22Rv1 (cell line): ENCODE measurements at regions not wholly inside any gene's neighbourhood (a gene's known extent, or its start where the extent isn't known, plus 50 kb on each side); places are given as distances from the start of the nearest gene placed in this dataset.

Source experiments
- H3K27ac ChIP-seq: fragments of 450-650 bp; 2 replicates; pipeline ENCODE4 v1.5.1; 2017
- ZFX ChIP-seq: fragments of 450-650 bp; IDR thresholded peaks from 2 replicates; pipeline ENCODE4 v1.6.1; 2017; ENCODE audit warnings: antibody characterized with exemption, borderline replicate concordance
- TF ChIP-seq, protein P1 (sequence below): fragments of 450-650 bp; IDR thresholded peaks from 2 replicates; pipeline ENCODE4 v1.5.1; 2017; ENCODE audit warnings: mild to moderate bottlenecking

DNA sequence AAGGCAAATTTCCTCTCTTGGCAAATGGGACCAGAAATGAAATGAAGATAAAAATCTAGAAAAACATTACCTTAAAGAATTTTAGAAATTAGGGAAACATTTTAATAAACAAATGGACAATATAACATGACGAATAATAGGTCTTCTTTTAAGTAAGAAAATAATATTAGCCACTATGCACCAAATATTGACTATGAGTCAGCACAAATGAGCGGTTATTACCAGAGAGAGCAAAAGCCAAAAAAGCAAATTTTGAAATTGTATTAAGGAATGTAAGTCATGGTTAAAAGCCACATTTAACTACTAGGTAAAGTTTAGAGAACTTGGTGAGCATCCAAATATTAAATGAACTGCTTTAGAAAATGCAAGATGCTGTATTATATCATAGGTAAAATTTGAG is 376.6 kb upstream of the JAG1 start:
- H3K27ac ChIP-seq = no peak overlapping the region
- no peak for TF ChIP-seq ZFX
- TF ChIP-seq, protein P1, sequence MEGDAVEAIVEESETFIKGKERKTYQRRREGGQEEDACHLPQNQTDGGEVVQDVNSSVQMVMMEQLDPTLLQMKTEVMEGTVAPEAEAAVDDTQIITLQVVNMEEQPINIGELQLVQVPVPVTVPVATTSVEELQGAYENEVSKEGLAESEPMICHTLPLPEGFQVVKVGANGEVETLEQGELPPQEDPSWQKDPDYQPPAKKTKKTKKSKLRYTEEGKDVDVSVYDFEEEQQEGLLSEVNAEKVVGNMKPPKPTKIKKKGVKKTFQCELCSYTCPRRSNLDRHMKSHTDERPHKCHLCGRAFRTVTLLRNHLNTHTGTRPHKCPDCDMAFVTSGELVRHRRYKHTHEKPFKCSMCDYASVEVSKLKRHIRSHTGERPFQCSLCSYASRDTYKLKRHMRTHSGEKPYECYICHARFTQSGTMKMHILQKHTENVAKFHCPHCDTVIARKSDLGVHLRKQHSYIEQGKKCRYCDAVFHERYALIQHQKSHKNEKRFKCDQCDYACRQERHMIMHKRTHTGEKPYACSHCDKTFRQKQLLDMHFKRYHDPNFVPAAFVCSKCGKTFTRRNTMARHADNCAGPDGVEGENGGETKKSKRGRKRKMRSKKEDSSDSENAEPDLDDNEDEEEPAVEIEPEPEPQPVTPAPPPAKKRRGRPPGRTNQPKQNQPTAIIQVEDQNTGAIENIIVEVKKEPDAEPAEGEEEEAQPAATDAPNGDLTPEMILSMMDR = no peak

DNA sequence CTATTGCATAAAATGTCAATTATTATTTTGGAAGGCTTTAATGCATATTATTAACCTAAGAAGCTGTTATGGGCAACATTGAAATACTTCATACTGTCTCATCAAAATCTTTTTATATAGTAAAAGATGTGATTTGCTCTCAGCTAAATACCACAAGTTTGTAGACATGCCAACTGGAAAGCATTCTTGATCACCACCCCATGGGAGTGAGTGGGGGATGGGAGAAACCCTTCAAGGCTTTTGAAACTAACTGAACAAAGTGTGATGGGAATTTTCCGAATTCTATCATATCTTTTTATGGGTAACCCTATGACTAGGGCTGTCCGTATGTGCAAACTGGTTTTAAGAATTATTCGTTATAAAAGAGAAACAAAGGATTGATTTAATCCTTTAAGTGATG is 377.3 kb upstream of the JAG1 start:
- TF ChIP-seq ZFX = no peak
- TF ChIP-seq, protein P1 = no peak

DNA sequence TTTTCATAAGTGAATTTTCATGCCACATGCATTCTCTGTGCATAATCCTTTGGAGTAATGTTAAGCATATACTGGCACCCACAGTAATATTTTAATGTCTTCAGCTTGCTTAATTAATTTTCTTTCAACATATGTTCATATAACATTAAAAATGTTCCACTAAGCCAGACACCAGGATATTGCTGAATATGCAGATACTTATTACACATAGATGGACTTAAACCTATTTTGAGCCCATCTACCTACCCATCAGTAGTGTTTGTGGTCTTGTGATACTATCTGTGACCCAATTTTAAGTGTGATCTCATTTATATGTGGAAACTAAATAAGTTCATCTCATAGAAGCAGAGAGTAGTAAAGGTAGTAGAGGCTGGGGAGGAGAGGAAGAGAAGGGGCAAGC is 379.5 kb upstream of the JAG1 start:
- H3K27ac ChIP-seq = no peak overlapping the region
- TF ChIP-seq, protein P1 = no peak
- no peak for TF ChIP-seq ZFX

More for the DNA sequence above, 377.3 kb upstream of the JAG1 start:
- no peak overlapping the region for H3K27ac ChIP-seq

DNA sequence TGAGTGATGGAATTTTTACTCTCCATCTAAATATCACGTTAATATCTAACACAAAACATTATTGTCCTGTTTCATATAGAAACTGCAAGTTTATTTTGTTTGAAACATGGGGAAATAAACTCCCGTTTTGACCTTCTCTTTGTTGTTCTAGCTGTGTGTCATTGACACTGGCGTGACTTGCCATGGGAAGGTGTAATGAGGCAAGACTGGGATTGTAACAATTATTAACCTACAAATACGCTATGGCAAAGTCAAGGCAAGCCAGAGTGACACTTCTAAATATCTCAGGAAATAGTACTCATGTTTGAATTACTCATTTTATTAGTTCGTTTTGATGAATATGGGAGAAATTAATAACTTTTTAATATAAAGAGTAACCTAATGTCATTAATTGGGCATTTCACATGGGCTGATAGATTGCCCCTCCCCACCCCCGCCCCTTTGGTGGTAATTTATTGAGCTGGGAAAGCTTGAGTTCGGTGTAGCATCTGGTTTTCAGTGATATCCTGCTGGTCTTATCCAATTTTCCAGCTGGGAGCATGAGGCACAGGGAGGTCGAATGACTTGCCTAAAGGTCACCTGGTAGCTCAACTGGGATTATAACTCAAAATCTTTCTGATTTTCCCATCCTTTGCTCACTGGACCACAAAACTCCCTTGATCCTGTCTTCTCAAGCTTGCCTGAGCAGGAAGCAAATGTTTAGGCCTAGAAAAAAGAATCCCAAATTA is 380.6 kb upstream of the JAG1 start:
- TF ChIP-seq ZFX = no peak
- TF ChIP-seq, protein P1 = no peak
- H3K27ac ChIP-seq = no peak overlapping the region

DNA sequence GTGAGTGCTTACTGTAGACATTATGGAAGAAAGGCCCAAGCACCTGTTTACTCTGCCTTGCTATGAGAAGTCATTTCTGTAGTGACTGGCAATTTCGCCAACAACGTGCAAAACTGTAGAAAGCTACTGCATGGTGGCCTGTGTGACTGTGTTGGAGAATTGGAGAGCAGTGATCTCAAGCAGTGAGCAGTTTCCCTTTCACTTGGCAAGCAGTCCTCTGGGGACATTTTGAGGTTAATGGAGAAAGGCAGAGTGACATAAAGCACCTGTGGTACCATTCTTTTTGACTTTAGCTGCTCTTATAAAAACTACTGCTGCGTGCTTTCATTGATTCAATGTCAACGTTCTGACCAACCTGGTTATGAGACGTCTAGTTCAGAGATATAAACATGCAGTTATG is 382.6 kb upstream of the JAG1 start:
- no peak overlapping the region for H3K27ac ChIP-seq
- TF ChIP-seq ZFX = no peak
- TF ChIP-seq, protein P1 = no peak

DNA sequence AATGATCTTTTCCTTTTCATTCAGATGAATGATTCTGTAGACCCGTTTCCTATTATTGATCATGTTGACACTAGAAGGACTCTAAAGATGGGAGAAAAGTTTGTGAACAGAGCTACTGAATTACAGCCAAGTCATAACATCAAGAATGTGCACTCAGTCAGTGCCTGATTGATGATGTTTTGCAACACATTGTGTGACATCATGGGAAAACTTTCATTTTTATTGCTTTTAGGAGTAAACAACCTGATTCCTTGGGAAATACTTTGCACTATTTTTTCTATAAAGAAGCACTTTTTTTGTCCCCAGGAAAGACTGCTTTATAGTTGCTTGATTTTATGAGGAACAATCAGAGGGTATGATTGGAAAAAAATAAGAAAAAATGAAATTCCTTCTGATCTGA is 383.8 kb upstream of the JAG1 start:
- no peak for TF ChIP-seq ZFX
- TF ChIP-seq, protein P1 = no peak
- no peak overlapping the region for H3K27ac ChIP-seq

DNA sequence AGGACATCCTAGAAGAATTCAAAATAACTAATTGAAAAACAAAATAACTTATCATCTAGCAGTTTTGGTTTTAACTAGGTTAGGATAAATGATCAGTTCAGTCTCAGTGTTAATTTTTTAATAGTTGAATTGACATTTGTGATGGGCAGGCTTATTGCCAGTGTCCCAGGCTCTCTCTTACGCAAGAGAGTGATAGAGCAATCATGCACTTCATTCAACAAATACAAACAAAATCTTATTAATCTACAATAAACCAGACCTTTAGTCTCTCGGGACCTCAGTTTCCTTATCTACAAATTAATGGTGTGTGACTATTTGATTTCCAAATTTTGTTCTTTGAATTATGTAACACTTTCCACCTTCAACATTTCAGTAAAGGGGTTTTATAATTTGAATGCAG is 385.9 kb upstream of the JAG1 start:
- H3K27ac ChIP-seq = no peak overlapping the region
- no peak for TF ChIP-seq ZFX
- TF ChIP-seq, protein P1 = no peak
